Osteoblast (primary cell): ENCODE measurements at regions not wholly inside any gene's neighbourhood (a gene's known extent, or its start where the extent isn't known, plus 50 kb on each side); places are given as distances from the start of the nearest gene placed in this dataset.

ENCODE experiments used
- DNase-seq: peaks from one replicate; pipeline ENCODE4 v3.0.0; 2011; ENCODE audit warnings: low spot score, mixed read lengths; ENCODE audit not compliant: insufficient read length; ENCODE audit errors: missing footprints
- H2AFZ ChIP-seq: 2 replicates; pipeline ENCODE4 v1.6.0; 2011; ENCODE audit warnings: mild to moderate bottlenecking, low read length
- H3K27ac ChIP-seq: 2 replicates; pipeline ENCODE4 v1.5.1; 2011; ENCODE audit warnings: mild to moderate bottlenecking, low read depth, low read length, moderate library complexity
- H3K27me3 ChIP-seq: 2 replicates; pipeline ENCODE4 v1.6.0; 2012; ENCODE audit warnings: mild to moderate bottlenecking, control low read depth, inconsistent platforms, low read length, moderate library complexity; ENCODE audit not compliant: insufficient read depth
- H3K36me3 ChIP-seq: 2 replicates; pipeline ENCODE4 v1.5.1; 2011; ENCODE audit warnings: mild to moderate bottlenecking, low read length, control low read depth, moderate library complexity; ENCODE audit not compliant: insufficient read depth
- H3K4me1 ChIP-seq: 2 replicates; pipeline ENCODE4 v1.5.1; 2011; ENCODE audit warnings: mild to moderate bottlenecking, low read length, control low read depth, moderate library complexity; ENCODE audit not compliant: insufficient read depth
- H3K4me2 ChIP-seq: 2 replicates; pipeline ENCODE4 v1.6.0; 2011; ENCODE audit warnings: mild to moderate bottlenecking, low read length; ENCODE audit not compliant: insufficient read depth
- H3K4me3 ChIP-seq: fragments of 200-600 bp; sonication (generic); 3 replicates; pipeline ENCODE4 v1.5.1; 2012; ENCODE audit warnings: mild to moderate bottlenecking, low read length, inconsistent platforms; ENCODE audit not compliant: insufficient read depth
- H3K79me2 ChIP-seq: 2 replicates; pipeline ENCODE4 v1.6.0; 2012; ENCODE audit warnings: mild to moderate bottlenecking, low read length, control low read depth, inconsistent platforms; ENCODE audit not compliant: insufficient read depth
- H3K9me3 ChIP-seq: 2 replicates; pipeline ENCODE4 v1.5.1; 2011; ENCODE audit warnings: low read depth, low read length, control low read depth
- H4K20me1 ChIP-seq: 2 replicates; pipeline ENCODE4 v1.6.0; 2012; ENCODE audit warnings: mild to moderate bottlenecking, low read length, control low read depth; ENCODE audit not compliant: insufficient read depth
- CTCF ChIP-seq: IDR thresholded peaks from 2 replicates; pipeline ENCODE4 v1.5.1; 2011; ENCODE audit warnings: mild to moderate bottlenecking, low read depth, low read length, moderate library complexity; ENCODE audit errors: extremely low read depth

GRCh38 chr4:124437853-124438495, 274.6 kb downstream of the ANKRD50 start:
- DNase-seq, result no peak
- no peak for TF ChIP-seq CTCF
- Histone ChIP-seq H3K9me3 (no peaks in the 10 kb centered on the region), H4K20me1 (no peaks in the 10 kb centered on the region), H3K27ac (no peak overlapping the region), H3K4me1 (peaks cover 2% of the 10 kb centered on the region), H2AFZ (peak overlapping the region; percentile 6), H3K79me2 (no peaks in the 10 kb centered on the region), H3K27me3 (no peaks in the 10 kb centered on the region), H3K4me3 (no peak overlapping the region), H3K4me2 (no peak overlapping the region), H3K36me3 (no peaks in the 10 kb centered on the region)

GRCh38 chr4:124445071-124445470, 267.5 kb downstream of the ANKRD50 start:
- Histone ChIP-seq H3K4me1 (peaks cover 8% of the 10 kb centered on the region), H3K27ac (no peak overlapping the region), H2AFZ (no peak overlapping the region), H3K79me2 (no peaks in the 10 kb centered on the region), H3K27me3 (no peaks in the 10 kb centered on the region), H3K36me3 (no peaks in the 10 kb centered on the region), H4K20me1 (no peaks in the 10 kb centered on the region), H3K4me2 (no peak overlapping the region), H3K9me3 (no peaks in the 10 kb centered on the region), H3K4me3 (no peak overlapping the region)
- DNase-seq, result no peak
- no peak for TF ChIP-seq CTCF

- Histone ChIP-seq H3K79me2 (no peaks in the 10 kb centered on the region), H3K27me3 (no peaks in the 10 kb centered on the region), H3K9me3 (no peaks in the 10 kb centered on the region), H3K4me1 (peaks cover 8% of the 10 kb centered on the region), H3K4me3 (no peak overlapping the region), H3K36me3 (no peaks in the 10 kb centered on the region), H3K4me2 (no peak overlapping the region), H4K20me1 (no peaks in the 10 kb centered on the region), H2AFZ (no peak overlapping the region), H3K27ac (no peak overlapping the region)
- no peak for TF ChIP-seq CTCF
- DNase-seq, result no peak
These were observed 262.7 kb downstream of the ANKRD50 start for GRCh38 chr4:124449881-124450280.

DNA sequence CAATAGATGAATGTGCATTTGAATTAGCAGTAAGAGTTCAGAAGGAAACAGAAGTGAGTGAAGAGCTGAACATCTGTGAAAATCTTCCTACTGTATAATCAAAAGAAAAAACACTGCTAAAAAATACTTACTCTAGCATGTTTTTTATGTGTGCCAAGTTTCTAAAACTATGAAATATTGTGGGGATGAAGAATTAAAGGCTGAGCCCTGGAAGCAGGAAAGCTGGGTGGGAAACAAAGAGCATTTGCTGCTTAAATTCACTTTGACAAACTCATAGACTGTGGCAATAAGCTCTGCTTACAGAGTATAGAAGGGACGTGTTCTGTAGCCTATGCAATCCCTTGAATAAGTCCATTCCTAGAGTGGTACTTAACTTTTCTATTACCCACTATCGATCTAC, 261.7 kb downstream of the ANKRD50 start:
- no peak overlapping the region for H3K4me2 ChIP-seq
- H3K27me3 ChIP-seq, result no peaks in the 10 kb centered on the region
- H3K79me2 ChIP-seq, result no peaks in the 10 kb centered on the region
- H3K4me3 ChIP-seq, result no peak overlapping the region
- no peak overlapping the region for H3K27ac ChIP-seq
- peaks cover 8% of the 10 kb centered on the region for H3K4me1 ChIP-seq
- TF ChIP-seq CTCF, result no peak
- no peaks in the 10 kb centered on the region for H4K20me1 ChIP-seq
- no peak overlapping the region for H2AFZ ChIP-seq
- no peak for DNase-seq
- H3K9me3 ChIP-seq, result no peaks in the 10 kb centered on the region
- H3K36me3 ChIP-seq, result no peaks in the 10 kb centered on the region
